ENCODE measurements at regions not wholly inside any gene's neighbourhood (a gene's known extent, or its start where the extent isn't known, plus 50 kb on each side); places are given as distances from the start of the nearest gene placed in this dataset.

- Histone ChIP-seq H2AFZ (ENCODE audit: low read length) (no peak overlapping the region), H3K9me3 (ENCODE audit: low read length) (no peaks in the 10 kb centered on the region), H4K20me1 (ENCODE audit: insufficient read depth, low read length) (no peaks in the 10 kb centered on the region), H3K27me3 (ENCODE audit: control insufficient read depth in 1 of 2, insufficient read depth in 2 of 2, low read length in 2 of 2) (peaks cover 0 to 5% of the 10 kb centered on the region in 2 experiments; a peak in 2 of 5 replicates), H3K4me2 (ENCODE audit: low read depth, low read length) (no peak overlapping the region), H3K9ac (ENCODE audit: insufficient read depth, low read depth, low read length) (no peak overlapping the region), H3K27ac (ENCODE audit: extremely low read length, insufficient read depth, low read length) (no peak overlapping the region), H3K79me2 (ENCODE audit: insufficient read depth, low read length) (no peaks in the 10 kb centered on the region), H3K4me1 (ENCODE audit: insufficient read depth, low read length) (no peaks in the 10 kb centered on the region), H3K36me3 (replicated peaks in 1 of 2; ENCODE audit: control insufficient read depth in 1 of 2, insufficient read depth in 2 of 2, low read length in 2 of 2) (no peaks in the 10 kb centered on the region), H3K4me3 (replicated peaks in 1 of 3; ENCODE audit: insufficient read depth in 1 of 3, low read depth in 2 of 3, low read length in 3 of 3) (no peak overlapping the region)
- intact Hi-C loops (cut with micrococcal nuclease; ENCODE audit: unreplicated experiment) (no loop called here), in situ Hi-C loops (cut with HindIII; ENCODE audit: extremely low pct_ligation_motif_present, low pct_unique_long_range_greater_than_20kb) (no loop called here)
- ChIA-PET POLR2A (no interaction called here), CTCF (ENCODE audit: low intra/inter-chr PET ratio, low total read pairs) (no interaction called here)
- FAIRE-seq = no peak
- BruUV-seq (replicated peaks) = no TSS peak
- WGBS (ENCODE audit: low lambda C conversion rate) = 7% methylated on average over 5 of the region's 5 CpGs
- ATAC-seq = no peak
- no peak for DNase-seq (ENCODE audit: low spot score)
- TF ChIP-seq HOMEZ (CRISPR knock-in tag; IDR thresholded peaks at IDR 0.05; ENCODE audit: low read depth) = no peak
- no peak for TF ChIP-seq ZNF274 (CRISPR knock-in tag; IDR thresholded peaks at IDR 0.05)
- TF ChIP-seq BCL6 (CRISPR knock-in tag; IDR thresholded peaks at IDR 0.05) = no peak
- no peak for TF ChIP-seq HNF1B (CRISPR knock-in tag; IDR thresholded peaks at IDR 0.05)
- no peak for TF ChIP-seq ZNF34 (CRISPR knock-in tag; IDR thresholded peaks at IDR 0.05; ENCODE audit: borderline replicate concordance)
- TF ChIP-seq SP2 (CRISPR knock-in tag; IDR thresholded peaks at IDR 0.05) = no peak
- TF ChIP-seq SP1 (IDR thresholded peaks at IDR 0.05) = no peak
- TF ChIP-seq SP1 (CRISPR knock-in tag; IDR thresholded peaks at IDR 0.05) = no peak
- TF ChIP-seq RBM22 (optimal IDR thresholded peaks at IDR 0.05; ENCODE audit: low read length) = no peak
- TF ChIP-seq MTF1 (CRISPR knock-in tag; IDR thresholded peaks at IDR 0.05) = no peak
- TF ChIP-seq TCF7L2 (IDR thresholded peaks at IDR 0.05; ENCODE audit: low read depth, low read length) = no peak
- no peak for TF ChIP-seq MXD1 (CRISPR knock-in tag; IDR thresholded peaks at IDR 0.05)
- TF ChIP-seq MLLT10 (CRISPR knock-in tag; IDR thresholded peaks at IDR 0.05) = no peak
Measured at GRCh38 chr18:6576718-6577375, 152.7 kb upstream of the ARHGAP28 start.
